Stimulated activated CD8-positive, alpha-beta memory T cell treated with anti-CD3 and anti-CD28 coated beads, Interleukin-4, amount 100 ng/mL, for 4 hours (primary cell): ENCODE measurements at regions not wholly inside any gene's neighbourhood (a gene's known extent, or its start where the extent isn't known, plus 50 kb on each side); places are given as distances from the start of the nearest gene placed in this dataset.
"Not testable (repeated sequence)": the region's sequence is repeated elsewhere in the genome, so short reads cannot be mapped to it uniquely, and the experiment has no call there.

ENCODE experiments used
- DNase-seq, 2 donors: peaks; one replicate each; pipeline ENCODE4 v3.0.0-alpha.2; 2020; ENCODE audit warnings: low read depth in 2 of 2, low spot score in 1 of 2

- DNase-seq = no peak
Measured at GRCh38 chrX:15127010-15127409, 142.9 kb downstream of the ASB9 start.

GRCh38 chrX:15116900-15117299, 153.0 kb downstream of the ASB9 start:
- DNase-seq = no peak

DNA sequence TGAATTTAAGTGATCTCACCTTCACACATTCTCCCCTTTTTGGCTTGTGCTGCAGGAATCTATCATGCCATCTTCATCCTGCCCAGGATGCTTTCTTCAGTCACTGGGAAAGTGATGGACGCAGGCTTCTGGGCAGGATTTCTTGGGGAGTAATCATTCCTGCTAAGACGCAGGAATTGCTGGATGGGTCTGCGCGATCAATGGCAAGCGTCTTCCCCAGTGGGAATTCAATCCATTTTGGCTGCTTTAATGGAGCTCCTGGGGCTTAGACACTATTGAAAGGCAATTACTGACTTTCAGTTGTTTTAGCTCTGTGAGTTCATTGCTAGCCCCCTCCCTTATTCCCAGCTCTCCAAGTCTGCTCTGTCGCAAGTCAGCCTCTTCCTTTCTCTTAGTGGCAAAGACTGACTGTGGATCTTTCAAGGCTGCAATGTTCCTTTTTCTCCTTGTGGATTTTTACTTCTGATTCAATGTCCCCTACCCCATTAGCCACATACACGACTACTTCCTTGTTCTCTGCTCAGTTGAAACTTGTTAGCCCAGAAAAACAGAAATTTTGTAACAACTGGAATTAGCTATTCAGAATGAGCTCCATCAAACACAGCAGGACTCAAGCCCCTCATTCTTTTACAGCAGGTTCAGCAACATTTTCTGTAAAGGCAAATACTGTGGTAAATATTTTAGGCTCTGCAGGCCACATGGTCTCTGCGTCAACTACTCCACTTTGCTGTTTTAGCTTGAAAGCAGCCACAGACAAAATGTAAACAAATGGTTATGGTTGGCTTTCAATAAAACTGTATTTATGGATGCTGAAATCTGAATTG, 154.9 kb downstream of the ASB9 start:
- no peak for DNase-seq

- no peak for DNase-seq
Measured at GRCh38 chrX:15107367-15107988, 162.4 kb downstream of the ASB9 start.

GRCh38 chrX:15098505-15098904, 171.4 kb downstream of the ASB9 start:
- DNase-seq = no peak

DNA sequence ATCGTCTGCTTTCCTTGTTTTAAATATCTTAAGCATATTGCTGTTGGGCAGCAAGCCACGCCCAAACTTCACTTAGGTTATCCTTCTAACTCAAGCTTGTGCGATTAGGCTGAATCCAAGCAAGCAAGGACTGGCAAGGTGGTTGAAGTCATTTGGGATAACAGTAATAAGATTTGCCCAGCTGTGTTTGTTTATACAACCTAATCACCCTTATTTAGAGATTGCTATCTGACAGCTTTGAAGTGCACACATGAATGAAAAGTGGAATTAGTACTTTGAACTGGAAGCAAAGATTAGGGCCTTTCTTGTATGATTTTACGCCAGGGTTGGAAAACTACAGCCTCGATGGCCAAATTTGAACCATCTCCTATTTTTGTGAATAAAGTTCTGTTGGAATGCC, 182.1 kb downstream of the ASB9 start:
- no peak for DNase-seq

DNA sequence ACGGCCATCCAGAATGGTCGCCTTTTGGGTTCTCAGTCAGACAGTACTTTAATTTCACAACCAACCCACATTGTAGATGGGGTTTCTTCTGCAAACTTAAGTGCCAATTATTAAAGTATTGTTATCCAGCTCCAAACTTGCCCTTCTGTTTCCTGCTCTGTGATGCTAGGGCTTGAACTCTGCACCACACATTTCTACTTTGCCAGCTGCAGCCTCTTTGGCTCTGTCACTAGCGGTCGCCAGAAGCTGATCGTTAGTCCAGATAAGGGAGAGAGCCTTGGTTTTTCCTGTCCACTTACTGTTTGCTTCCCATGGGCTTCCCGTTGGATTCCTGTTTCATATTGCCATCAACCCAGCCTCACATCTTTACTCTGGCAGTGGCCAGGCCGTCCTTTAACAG, 196.6 kb downstream of the ASB9 start:
- no peak for DNase-seq

DNA sequence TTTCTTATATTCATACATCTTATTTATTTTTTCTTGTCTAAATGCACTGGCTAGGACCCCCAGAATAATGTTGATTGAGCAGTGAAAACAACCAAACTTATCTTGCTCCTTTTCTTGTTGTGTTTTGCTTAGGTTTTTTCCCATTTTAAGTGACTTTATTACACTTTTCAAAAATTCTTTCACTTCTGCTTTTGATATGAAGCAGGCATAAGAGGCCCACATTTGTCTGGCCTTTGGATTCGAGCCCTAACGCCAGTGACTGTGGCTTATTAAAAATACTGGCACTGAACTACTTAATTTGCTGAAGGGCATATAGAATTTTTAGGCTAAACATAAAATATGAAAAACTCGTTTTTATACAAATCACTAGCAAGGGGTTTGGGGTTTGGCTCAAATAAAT, 197.0 kb downstream of the ASB9 start:
- no peak for DNase-seq

- DNase-seq = no peak
Measured at GRCh38 chrX:15072259-15072658, 197.6 kb downstream of the ASB9 start.

GRCh38 chrX:15059474-15059873, 186.3 kb downstream of the MOSPD2 start:
- DNase-seq = no peak

GRCh38 chrX:15056044-15056443, 182.8 kb downstream of the MOSPD2 start:
- no peak for DNase-seq

DNA sequence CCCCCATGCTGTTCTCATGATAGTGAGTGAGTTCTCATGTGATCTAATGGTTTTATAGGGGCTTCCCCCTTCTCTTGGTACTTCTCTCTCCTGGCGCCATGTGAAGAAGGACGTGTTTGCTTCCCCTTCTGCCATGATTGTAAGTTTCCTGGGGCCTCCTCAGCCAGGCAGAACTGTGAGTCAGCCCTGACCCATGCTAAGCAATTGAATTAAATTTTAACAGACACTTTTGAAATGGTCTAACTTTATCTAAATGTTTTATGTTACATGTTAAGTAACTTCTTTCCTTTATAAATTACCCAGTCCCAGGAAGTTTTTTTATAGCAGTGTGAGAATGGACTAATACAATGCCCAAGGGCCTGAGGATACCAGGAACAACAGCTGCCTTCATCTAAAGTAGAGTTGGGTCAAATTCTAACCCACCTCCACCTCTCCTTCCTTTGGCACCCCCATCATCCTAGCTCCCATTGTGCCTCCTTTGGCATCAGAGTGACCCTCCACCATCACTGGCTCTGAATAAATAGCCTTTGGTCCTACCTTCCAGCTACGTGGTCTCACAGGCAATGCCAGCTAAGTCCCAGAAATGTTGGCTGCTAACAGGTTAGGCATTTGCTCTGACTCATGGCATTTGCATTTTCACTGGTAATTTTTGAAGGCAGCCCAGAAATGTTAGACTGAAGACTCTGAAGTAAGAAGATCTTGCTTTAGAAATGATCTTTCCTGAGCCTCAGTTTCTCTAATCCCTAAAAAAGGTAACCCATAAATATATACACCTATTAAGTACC, 182.1 kb downstream of the MOSPD2 start:
- DNase-seq = no peak

GRCh38 chrX:15050395-15050794, 177.2 kb downstream of the MOSPD2 start:
- no peak for DNase-seq

- no peak for DNase-seq
Measured at GRCh38 chrX:15043538-15043937, 170.3 kb downstream of the MOSPD2 start.

DNA sequence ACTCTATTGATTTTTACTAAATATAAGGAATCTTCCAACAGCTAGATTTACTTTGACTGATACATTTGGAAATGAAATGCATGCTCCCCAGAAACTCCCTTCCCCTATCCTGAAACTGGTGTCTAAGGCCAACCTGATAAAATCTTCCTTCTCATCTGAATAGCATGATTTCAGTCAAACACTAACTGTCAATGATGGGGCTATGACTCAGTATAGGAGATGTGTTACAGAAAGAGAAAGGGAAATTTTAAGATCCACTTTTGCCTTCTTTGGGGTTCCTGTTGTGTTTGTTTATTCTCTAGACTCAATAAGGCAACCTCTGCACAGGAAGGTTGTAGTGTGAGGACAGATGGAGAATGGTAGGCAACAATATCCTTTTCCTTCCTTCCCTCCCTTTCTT, 160.7 kb downstream of the MOSPD2 start:
- no peak for DNase-seq

DNA sequence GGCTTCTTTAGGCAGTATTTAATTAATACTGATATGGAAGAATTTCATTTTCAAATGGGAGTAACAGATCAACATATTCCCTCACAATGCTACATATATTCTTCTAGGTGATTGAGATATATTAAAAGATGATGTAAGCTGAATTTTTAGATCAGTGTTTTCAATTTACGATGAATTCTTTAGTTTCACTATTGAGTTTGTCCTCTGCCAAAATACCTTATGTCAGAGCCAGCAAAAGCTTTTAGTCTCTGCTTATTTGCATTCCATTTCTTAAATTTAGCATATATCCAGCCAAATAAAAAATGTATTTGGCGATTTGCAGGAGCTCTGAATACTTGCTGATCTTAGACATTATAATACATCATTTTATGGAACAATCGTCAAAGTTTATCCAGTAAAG, 144.3 kb downstream of the MOSPD2 start:
- no peak for DNase-seq

DNA sequence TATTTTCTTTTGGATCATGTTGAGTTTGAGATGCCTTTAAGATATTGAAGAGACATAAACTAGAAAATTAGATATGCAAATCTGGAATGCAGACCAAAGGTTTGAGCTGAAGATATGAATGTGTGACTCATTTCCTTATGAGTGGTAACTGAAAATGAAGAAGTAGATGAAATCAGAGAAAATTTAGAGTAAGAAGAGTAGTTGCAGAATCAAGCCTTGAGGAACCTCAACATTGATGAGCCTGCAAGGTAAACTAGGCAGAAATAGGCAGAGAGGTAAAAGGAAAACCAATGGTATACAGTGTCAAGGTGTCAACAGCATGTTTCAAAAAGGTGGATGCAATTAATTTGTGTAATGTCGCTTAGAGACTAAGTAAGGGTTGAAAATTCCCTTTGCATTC, 142.8 kb downstream of the MOSPD2 start:
- DNase-seq = no peak

- DNase-seq = no peak
Measured at GRCh38 chrX:15014281-15014680, 141.1 kb downstream of the MOSPD2 start.

- DNase-seq = no peak
Measured at GRCh38 chrX:15013461-15013860, 140.2 kb downstream of the MOSPD2 start.

DNA sequence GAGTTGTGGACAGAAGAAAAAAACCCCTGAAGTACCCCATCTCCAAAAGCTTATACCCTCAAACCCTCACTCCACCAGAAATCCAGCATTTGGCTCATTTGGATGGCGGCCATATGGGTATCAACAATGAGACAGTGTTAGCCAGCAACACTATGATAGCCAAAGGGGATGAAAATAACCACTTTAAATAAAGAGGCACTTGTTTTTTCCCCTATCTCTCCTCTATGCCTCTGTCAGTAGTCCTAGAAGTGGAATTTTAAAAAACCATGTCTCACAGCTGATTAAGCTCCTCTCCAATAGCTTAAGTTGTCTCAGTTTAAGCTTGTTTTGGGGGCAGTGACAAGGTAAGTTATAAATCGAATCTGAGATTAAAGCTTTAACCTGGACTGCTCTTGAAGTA, 124.0 kb downstream of the MOSPD2 start:
- no peak for DNase-seq

DNA sequence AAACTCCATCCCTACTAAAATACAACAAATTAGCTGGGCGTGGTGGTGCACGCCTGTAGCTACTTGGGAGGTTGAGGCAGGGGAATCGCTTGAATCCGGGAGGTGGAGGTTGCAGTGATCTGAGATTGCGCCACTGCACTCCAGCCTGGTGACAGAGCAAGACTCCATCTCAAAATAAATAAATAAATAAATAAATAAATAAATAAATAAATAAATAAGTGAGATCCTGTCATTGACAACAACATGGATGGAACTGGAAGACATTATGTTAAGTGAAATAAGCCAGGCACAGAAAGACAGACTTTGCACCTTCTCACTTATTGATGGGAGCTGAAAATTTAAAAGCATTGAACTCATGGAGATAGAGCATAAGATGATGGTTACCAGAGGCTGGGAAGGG, 111.2 kb downstream of the MOSPD2 start:
- not testable (repeated sequence) for DNase-seq
